ENCODE measurements at regions not wholly inside any gene's neighbourhood (a gene's known extent, or its start where the extent isn't known, plus 50 kb on each side); places are given as distances from the start of the nearest gene placed in this dataset.

- TF ChIP-seq ZFP36 (IDR thresholded peaks at IDR 0.05; ENCODE audit: borderline replicate concordance, partially characterized antibody), result no peak
- TF ChIP-seq EP300 (IDR thresholded peaks at IDR 0.05), result no peak
- no peak for TF ChIP-seq E2F6 (IDR thresholded peaks at IDR 0.05; ENCODE audit: borderline replicate concordance, low read depth)
- TF ChIP-seq CTCF (IDR thresholded peaks at IDR 0.05), result no peak
- TF ChIP-seq RAD21 (conservative IDR thresholded peaks at IDR 0.05 in 1 of 2, IDR thresholded peaks at IDR 0.05 in 1 of 2), result no peak
- no peak for TF ChIP-seq NR3C1 (IDR thresholded peaks at IDR 0.05)
These were observed 705.3 kb upstream of the CHRM3 start for GRCh38 chr1:238681021-238681420.
